ENCODE measurements at regions not wholly inside any gene's neighbourhood (a gene's known extent, or its start where the extent isn't known, plus 50 kb on each side); places are given as distances from the start of the nearest gene placed in this dataset.

- Histone ChIP-seq H3F3A (ENCODE audit: control insufficient read depth, insufficient read depth) (no peaks in the 10 kb centered on the region), H3K4me2 (ENCODE audit: low read length) (no peak overlapping the region), H4K20me1 (ENCODE audit: control insufficient read depth, insufficient read depth, low read depth, low read length) (no peaks in the 10 kb centered on the region), H3K36me3 (ENCODE audit: control insufficient read depth, low read length) (no peaks in the 10 kb centered on the region), H3K4me3 (ENCODE audit: low read length) (no peak overlapping the region), H3K27ac (ENCODE audit: low read depth, low read length) (no peak overlapping the region), H3K79me2 (ENCODE audit: control insufficient read depth, low read length) (no peaks in the 10 kb centered on the region), H3K9me2 (replicated peaks; ENCODE audit: control insufficient read depth, low read length) (no peaks in the 10 kb centered on the region; the same call in 1 of the 2 replicates), H3K9me3 (ENCODE audit: control insufficient read depth, insufficient read depth, low read length) (no peaks in the 10 kb centered on the region), H3K4me1 (ENCODE audit: control insufficient read depth, low read length) (no peaks in the 10 kb centered on the region), H3K27me3 (ENCODE audit: control insufficient read depth, low read length) (no peaks in the 10 kb centered on the region)
- TF ChIP-seq EZH2phosphoT487 (IDR thresholded peaks at IDR 0.05; ENCODE audit: borderline replicate concordance, low read length): no peak
Measured at GRCh38 chr4:20124317-20125026, 127.2 kb upstream of the SLIT2 start.

GRCh38 chr4:20122198-20122988 lies 129.3 kb upstream of the SLIT2 start:
- Histone ChIP-seq H3K4me1 (ENCODE audit: control insufficient read depth, low read length) (no peaks in the 10 kb centered on the region), H3K27ac (ENCODE audit: low read depth, low read length) (no peak overlapping the region), H3F3A (ENCODE audit: control insufficient read depth, insufficient read depth) (no peaks in the 10 kb centered on the region), H3K27me3 (ENCODE audit: control insufficient read depth, low read length) (no peaks in the 10 kb centered on the region), H3K79me2 (ENCODE audit: control insufficient read depth, low read length) (no peaks in the 10 kb centered on the region), H3K4me2 (ENCODE audit: low read length) (no peak overlapping the region), H3K36me3 (ENCODE audit: control insufficient read depth, low read length) (no peaks in the 10 kb centered on the region), H3K9me2 (replicated peaks; ENCODE audit: control insufficient read depth, low read length) (no peaks in the 10 kb centered on the region; the same call in 1 of the 2 replicates), H4K20me1 (ENCODE audit: control insufficient read depth, insufficient read depth, low read depth, low read length) (no peaks in the 10 kb centered on the region), H3K4me3 (ENCODE audit: low read length) (no peak overlapping the region), H3K9me3 (ENCODE audit: control insufficient read depth, insufficient read depth, low read length) (no peaks in the 10 kb centered on the region)
- TF ChIP-seq CTCF (IDR thresholded peaks at IDR 0.05; ENCODE audit: low read depth, low read length, poor library complexity, severe bottlenecking) (no peak), EZH2phosphoT487 (IDR thresholded peaks at IDR 0.05; ENCODE audit: borderline replicate concordance, low read length) (no peak)

- Histone ChIP-seq H3K36me3 (ENCODE audit: control insufficient read depth, low read length) (no peaks in the 10 kb centered on the region), H3K79me2 (ENCODE audit: control insufficient read depth, low read length) (no peaks in the 10 kb centered on the region), H3K9me3 (ENCODE audit: control insufficient read depth, insufficient read depth, low read length) (no peaks in the 10 kb centered on the region), H3F3A (ENCODE audit: control insufficient read depth, insufficient read depth) (no peaks in the 10 kb centered on the region), H4K20me1 (ENCODE audit: control insufficient read depth, insufficient read depth, low read depth, low read length) (no peaks in the 10 kb centered on the region), H3K4me1 (ENCODE audit: control insufficient read depth, low read length) (no peaks in the 10 kb centered on the region), H3K27ac (ENCODE audit: low read depth, low read length) (no peak overlapping the region), H3K27me3 (ENCODE audit: control insufficient read depth, low read length) (no peaks in the 10 kb centered on the region), H3K4me2 (ENCODE audit: low read length) (no peak overlapping the region), H3K4me3 (ENCODE audit: low read length) (no peak overlapping the region), H3K9me2 (replicated peaks; ENCODE audit: control insufficient read depth, low read length) (no peaks in the 10 kb centered on the region; the same call in 1 of the 2 replicates)
- TF ChIP-seq CTCF (IDR thresholded peaks at IDR 0.05; ENCODE audit: low read depth, low read length, poor library complexity, severe bottlenecking) (no peak), EZH2phosphoT487 (IDR thresholded peaks at IDR 0.05; ENCODE audit: borderline replicate concordance, low read length) (no peak)
Measured at GRCh38 chr4:20119141-20119540, 132.6 kb upstream of the SLIT2 start.

GRCh38 chr4:20109391-20109790 lies 142.3 kb upstream of the SLIT2 start:
- H3K27me3 ChIP-seq (ENCODE audit: control insufficient read depth, low read length): no peaks in the 10 kb centered on the region
- H4K20me1 ChIP-seq (ENCODE audit: control insufficient read depth, insufficient read depth, low read depth, low read length): no peaks in the 10 kb centered on the region
- no peaks in the 10 kb centered on the region for H3K9me2 ChIP-seq (replicated peaks; ENCODE audit: control insufficient read depth, low read length)
- H3K27ac ChIP-seq (ENCODE audit: low read depth, low read length): no peak overlapping the region
- H3K4me1 ChIP-seq (ENCODE audit: control insufficient read depth, low read length): no peaks in the 10 kb centered on the region
- no peaks in the 10 kb centered on the region for H3K79me2 ChIP-seq (ENCODE audit: control insufficient read depth, low read length)
- H3K4me2 ChIP-seq (ENCODE audit: low read length): no peak overlapping the region
- H3K9me3 ChIP-seq (ENCODE audit: control insufficient read depth, insufficient read depth, low read length): no peaks in the 10 kb centered on the region
- TF ChIP-seq EZH2phosphoT487 (IDR thresholded peaks at IDR 0.05; ENCODE audit: borderline replicate concordance, low read length): no peak
- no peak for TF ChIP-seq CTCF (IDR thresholded peaks at IDR 0.05; ENCODE audit: low read depth, low read length, poor library complexity, severe bottlenecking)
- H3K36me3 ChIP-seq (ENCODE audit: control insufficient read depth, low read length): no peaks in the 10 kb centered on the region
- no peak overlapping the region for H3K4me3 ChIP-seq (ENCODE audit: low read length)
- H3F3A ChIP-seq (ENCODE audit: control insufficient read depth, insufficient read depth): no peaks in the 10 kb centered on the region

All from DOHH2 (cell line).